ENCODE measurements at regions not wholly inside any gene's neighbourhood (a gene's known extent, or its start where the extent isn't known, plus 50 kb on each side); places are given as distances from the start of the nearest gene placed in this dataset.

GRCh38 chr3:109818081-109818480 lies 480.7 kb upstream of the DPPA4 start:
- H3K27ac ChIP-seq (ENCODE audit: insufficient read length, low read depth, low read length), result no peak overlapping the region
- H3K9me3 Mint-ChIP-seq, result peaks cover 4 to 5% of the 10 kb centered on the region in 2 experiments; a peak in 4 of 5 replicates
- H3K27me3 ChIP-seq (ENCODE audit: insufficient read depth, low read length), result no peaks in the 10 kb centered on the region
- no peaks in the 10 kb centered on the region for H3K9me3 ChIP-seq (ENCODE audit: control insufficient read depth, low read depth, low read length)
- no peak overlapping the region for H3K4me3 Mint-ChIP-seq
- H2BK12ac ChIP-seq (ENCODE audit: insufficient read length, low read depth, low read length), result no peak overlapping the region
- H4K20me1 ChIP-seq (ENCODE audit: control insufficient read depth, insufficient read depth, insufficient read length), result no peaks in the 10 kb centered on the region
- no peak overlapping the region for H3T11ph ChIP-seq (ENCODE audit: low read length)
- no peak overlapping the region for H3K56ac ChIP-seq (ENCODE audit: insufficient read length, low read depth, low read length)
- no peaks in the 10 kb centered on the region for H3K23me2 ChIP-seq (ENCODE audit: insufficient read length, low read depth, low read length, poor library complexity, severe bottlenecking)
- no peak overlapping the region for H2AK5ac ChIP-seq (ENCODE audit: insufficient read length, low read length)
- no peak overlapping the region for H3K23ac ChIP-seq (ENCODE audit: insufficient read length, low read depth, low read length)
- no peak for DNase-seq
- H3K4ac ChIP-seq (ENCODE audit: low read depth, low read length), result no peak overlapping the region
- H3K4me1 Mint-ChIP-seq, result peaks cover 14 to 15% of the 10 kb centered on the region in 2 experiments
- H3K4me2 ChIP-seq (ENCODE audit: insufficient read depth, insufficient read length, low read length), result no peak overlapping the region
- H4K8ac ChIP-seq (replicated peaks; ENCODE audit: insufficient read length, low read depth, low read length), result no peak overlapping the region
- no peaks in the 10 kb centered on the region for H3K79me1 ChIP-seq (ENCODE audit: insufficient read depth, low read depth, low read length, poor library complexity, severe bottlenecking)
- H2BK5ac ChIP-seq (ENCODE audit: insufficient read length, low read length), result no peak overlapping the region
- no peak overlapping the region for H2BK120ac ChIP-seq (ENCODE audit: low read depth, low read length, poor library complexity, severe bottlenecking)
- no peak overlapping the region for H2BK20ac ChIP-seq (ENCODE audit: low read depth, low read length, poor library complexity, severe bottlenecking)
- H4K5ac ChIP-seq (ENCODE audit: insufficient read length, low read depth, low read length), result no peak overlapping the region
- no peak for TF ChIP-seq CTCF (conservative IDR thresholded peaks at IDR 0.05)
- H2BK15ac ChIP-seq (ENCODE audit: low read depth, low read length), result no peak overlapping the region
- peaks cover 0 to 4% (median 3%) of the 10 kb centered on the region in 3 experiments; a peak in 2 of 7 replicates for H3K36me3 Mint-ChIP-seq (ENCODE audit: insufficient read depth in 1 of 3, low read depth in 3 of 3)
- H2AFZ ChIP-seq (ENCODE audit: low read length), result no peak overlapping the region
- H4K91ac ChIP-seq (ENCODE audit: insufficient read length, low read depth, low read length), result no peak overlapping the region
- H3K18ac ChIP-seq (ENCODE audit: insufficient read length, low read depth, low read length), result no peak overlapping the region
- no CpG with 5 or more reads among the region's 3 CpGs for whole genome bisulfite sequencing (ENCODE audit: extremely low coverage, insufficient read length, low lambda C conversion rate)
- H3K14ac ChIP-seq (ENCODE audit: insufficient read depth, low read length), result no peak overlapping the region
- H3K27me3 Mint-ChIP-seq (ENCODE audit: low read depth), result no peaks in the 10 kb centered on the region
- no peaks in the 10 kb centered on the region for H3K4me1 ChIP-seq (ENCODE audit: insufficient read depth, low read length)
- H3K79me2 ChIP-seq (ENCODE audit: insufficient read depth, low read length), result no peaks in the 10 kb centered on the region
- H3K9ac ChIP-seq (ENCODE audit: extremely low read depth, insufficient read length, low read length), result no peak overlapping the region
- H3K27ac Mint-ChIP-seq, result no peak overlapping the region

Measured in H9 (cell line).